ENCODE measurements at regions not wholly inside any gene's neighbourhood (a gene's known extent, or its start where the extent isn't known, plus 50 kb on each side); places are given as distances from the start of the nearest gene placed in this dataset.

DNA sequence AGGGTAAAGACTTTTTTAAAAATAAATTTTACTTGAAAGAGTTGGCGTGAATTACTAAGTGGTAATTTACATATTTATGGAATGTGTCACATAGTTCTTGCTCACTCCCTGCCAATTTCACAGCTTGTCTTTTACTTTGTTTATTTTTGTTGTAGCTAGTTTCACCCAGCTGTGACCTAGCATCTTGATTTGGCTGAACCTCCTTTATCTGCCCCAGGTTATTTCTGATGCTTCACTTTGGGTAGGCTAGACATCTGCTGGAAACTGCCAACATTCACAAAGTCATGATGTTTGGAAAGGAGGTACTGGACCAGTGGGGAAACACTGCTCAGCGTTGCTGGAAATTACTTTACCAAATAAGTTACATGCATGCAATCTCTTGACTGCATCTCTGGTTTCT, 1676.0 kb upstream of the RAG2 start:
- Histone ChIP-seq H3K9me3 (no peaks in the 10 kb centered on the region), H3K4me1 (ENCODE audit: control insufficient read depth in 1 of 2, insufficient read depth in 1 of 2, low read depth in 1 of 2, low read length in 1 of 2) (no peaks in the 10 kb centered on the region), H3K27ac (no peak overlapping the region), H3K36me3 (no peaks in the 10 kb centered on the region), H3K4me3 (ENCODE audit: low read depth in 1 of 2, low read length in 1 of 2) (no peak overlapping the region), H3K27me3 (no peaks in the 10 kb centered on the region)
- TF ChIP-seq CTCF (IDR thresholded peaks at IDR 0.05): no peak

DNA sequence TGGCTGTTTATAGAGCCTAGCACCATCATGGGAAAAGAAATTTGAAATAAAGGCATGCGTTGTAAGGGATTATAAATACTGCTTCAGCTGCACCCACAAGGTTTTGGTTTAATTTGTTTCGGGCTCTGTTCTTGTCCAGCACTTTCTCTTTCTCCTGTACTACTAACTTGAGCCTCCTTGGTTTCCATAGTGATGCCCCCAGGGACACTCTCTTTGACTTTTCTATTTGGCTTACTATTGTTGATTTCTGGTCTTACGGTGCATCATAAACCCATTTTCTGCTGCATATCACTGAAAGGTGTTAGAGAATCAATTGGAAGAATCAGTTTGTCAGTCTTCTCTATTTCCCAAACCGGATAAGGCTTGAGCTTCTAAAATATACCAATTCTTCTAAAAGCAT, 1674.3 kb upstream of the RAG2 start:
- Histone ChIP-seq H3K9me3 (no peaks in the 10 kb centered on the region), H3K36me3 (no peaks in the 10 kb centered on the region), H3K4me1 (ENCODE audit: control insufficient read depth in 1 of 2, insufficient read depth in 1 of 2, low read depth in 1 of 2, low read length in 1 of 2) (no peaks in the 10 kb centered on the region), H3K27me3 (no peaks in the 10 kb centered on the region), H3K4me3 (ENCODE audit: low read depth in 1 of 2, low read length in 1 of 2) (no peak overlapping the region), H3K27ac (no peak overlapping the region)
- no peak for TF ChIP-seq CTCF (IDR thresholded peaks at IDR 0.05)

- Histone ChIP-seq H3K4me3 (ENCODE audit: low read depth in 1 of 2, low read length in 1 of 2) (no peak overlapping the region), H3K27me3 (no peaks in the 10 kb centered on the region)
- no peak for TF ChIP-seq CTCF (IDR thresholded peaks at IDR 0.05)
These were observed 1668.7 kb upstream of the RAG2 start for GRCh38 chr11:38266691-38267090.

GRCh38 chr11:38256436-38256835, 1658.4 kb upstream of the RAG2 start:
- H3K27me3 ChIP-seq: no peaks in the 10 kb centered on the region
- H3K9me3 ChIP-seq: no peaks in the 10 kb centered on the region
- no peak overlapping the region for H3K27ac ChIP-seq
- no peak for TF ChIP-seq CTCF (IDR thresholded peaks at IDR 0.05)
- no peaks in the 10 kb centered on the region for H3K36me3 ChIP-seq
- H3K4me3 ChIP-seq (ENCODE audit: low read depth in 1 of 2, low read length in 1 of 2): no peak overlapping the region
- no peaks in the 10 kb centered on the region for H3K4me1 ChIP-seq (ENCODE audit: control insufficient read depth in 1 of 2, insufficient read depth in 1 of 2, low read depth in 1 of 2, low read length in 1 of 2)

More at GRCh38 chr11:38266691-38267090, 1668.7 kb upstream of the RAG2 start:
- no peak overlapping the region for H3K27ac ChIP-seq
- no peaks in the 10 kb centered on the region for H3K9me3 ChIP-seq
- no peaks in the 10 kb centered on the region for H3K4me1 ChIP-seq (ENCODE audit: control insufficient read depth in 1 of 2, insufficient read depth in 1 of 2, low read depth in 1 of 2, low read length in 1 of 2)
- no peaks in the 10 kb centered on the region for H3K36me3 ChIP-seq

DNA sequence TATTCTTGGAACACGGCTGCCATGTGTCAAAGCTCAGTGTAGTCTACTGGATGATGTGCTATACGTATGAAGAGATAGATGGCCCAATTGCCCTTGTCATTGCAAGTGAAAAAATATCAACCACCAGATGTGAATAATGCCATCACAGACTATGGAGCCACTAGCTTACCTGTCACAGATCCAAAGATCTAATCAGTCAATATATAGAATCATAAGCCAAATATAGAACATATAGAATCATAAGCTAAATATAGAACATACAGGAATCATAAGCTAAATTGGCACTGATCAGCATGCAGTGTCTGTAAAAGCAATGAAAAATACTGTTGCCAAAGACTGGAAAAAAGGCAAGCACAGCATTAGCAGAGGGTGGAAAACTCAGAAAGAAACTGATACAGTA, 1656.9 kb upstream of the RAG2 start:
- Histone ChIP-seq H3K27ac (no peak overlapping the region), H3K4me3 (ENCODE audit: low read depth in 1 of 2, low read length in 1 of 2) (no peak overlapping the region), H3K9me3 (no peaks in the 10 kb centered on the region), H3K4me1 (ENCODE audit: control insufficient read depth in 1 of 2, insufficient read depth in 1 of 2, low read depth in 1 of 2, low read length in 1 of 2) (no peaks in the 10 kb centered on the region), H3K27me3 (no peaks in the 10 kb centered on the region), H3K36me3 (no peaks in the 10 kb centered on the region)
- TF ChIP-seq CTCF (IDR thresholded peaks at IDR 0.05): no peak

GRCh38 chr11:38252620-38253019, 1654.6 kb upstream of the RAG2 start:
- no peaks in the 10 kb centered on the region for H3K9me3 ChIP-seq
- H3K27me3 ChIP-seq: no peaks in the 10 kb centered on the region
- no peaks in the 10 kb centered on the region for H3K36me3 ChIP-seq
- H3K4me3 ChIP-seq (ENCODE audit: low read depth in 1 of 2, low read length in 1 of 2): no peak overlapping the region
- no peak for TF ChIP-seq CTCF (IDR thresholded peaks at IDR 0.05)
- H3K27ac ChIP-seq: no peak overlapping the region
- H3K4me1 ChIP-seq (ENCODE audit: control insufficient read depth in 1 of 2, insufficient read depth in 1 of 2, low read depth in 1 of 2, low read length in 1 of 2): no peaks in the 10 kb centered on the region

All from neutrophil (primary cell).